HepG2 (cell line): ENCODE measurements at regions not wholly inside any gene's neighbourhood (a gene's known extent, or its start where the extent isn't known, plus 50 kb on each side); places are given as distances from the start of the nearest gene placed in this dataset.

Experiments used
- ATAC-seq: fragments of 200-7000 bp; cut with Tn5 transposase; 3 replicates; pipeline ENCODE4 v1.9.1; 2020; ENCODE audit warnings: mild to moderate bottlenecking, moderate library complexity
- BruUV-seq: library from RNA; stranded (reverse); fragments of 400-500 nt; replicated peaks from 2 replicates; lab custom pipeline; 2021; lab: Mats Ljungman, UMichigan
- CTCF ChIA-PET: fragments of 300-600 bp; formaldehyde crosslinking; extraction: SDS; loops from one replicate; lab custom pipeline; 2021; ENCODE audit warnings: low total read pairs, inconsistent platforms, low intra/inter-chr PET ratio; lab: Yijun Ruan, JAX
- POLR2A ChIA-PET: fragments of 350-600 bp; sonication (Branson Sonifier 250); formaldehyde crosslinking; loops from one replicate; lab custom pipeline; 2020; ENCODE audit warnings: antibody characterized with exemption, inconsistent platforms; lab: Yijun Ruan, JAX
- DNase-seq: peaks from one replicate; pipeline ENCODE4 v3.0.0-alpha.2; 2015; ENCODE audit warnings: low spot score
- FAIRE-seq: peaks from 3 replicates; lab custom pipeline; 2011; peaks lifted over from hg19 to GRCh38; lab: Jason Lieb, UNC
- H2AFZ ChIP-seq: one replicate; pipeline ENCODE4 v1.6.1; 2011; ENCODE audit warnings: low read length, inconsistent platforms
- H3K27ac ChIP-seq: fragments of 300-600 bp; 3 replicates; pipeline ENCODE4 v1.8.0; 2011; ENCODE audit warnings: mixed run types, mild to moderate bottlenecking, mixed read lengths, low read length, inconsistent platforms; ENCODE audit not compliant: insufficient read depth; ENCODE audit errors: extremely low read length
- H3K27me3 ChIP-seq, 2 experiments: fragments of 200-600 bp in 1 of 2; 2 replicates in 1 of 2; 3 replicates in 1 of 2; pipeline versions ENCODE4 v1.6.0 to v1.8.0; 2011; ENCODE audit warnings: low read length in 2 of 2, mild to moderate bottlenecking in 2 of 2, moderate library complexity in 2 of 2, inconsistent platforms in 1 of 2; ENCODE audit not compliant: insufficient read depth in 2 of 2, control insufficient read depth in 1 of 2
- H3K36me3 ChIP-seq, 2 experiments: fragments of 200-600 bp in 1 of 2; replicated peaks in 1 of 2; 2 replicates in 1 of 2; 3 replicates in 1 of 2; pipeline versions ENCODE4 v1.5.1 to v1.8.0; 2011; ENCODE audit warnings: low read length in 2 of 2, inconsistent platforms in 1 of 2; ENCODE audit not compliant: insufficient read depth in 2 of 2, control insufficient read depth in 1 of 2
- H3K4me1 ChIP-seq: 2 replicates; pipeline ENCODE4 v1.5.1; 2012; ENCODE audit warnings: low read length, inconsistent platforms; ENCODE audit not compliant: insufficient read depth
- H3K4me2 ChIP-seq: 2 replicates; pipeline ENCODE4 v1.6.0; 2011; ENCODE audit warnings: low read depth, low read length, inconsistent platforms
- H3K4me3 ChIP-seq, 3 experiments: fragments of 200-600 bp in 1 of 3; sonication (generic), shearing (Covaris generic) in 1 of 3; replicated peaks in 1 of 3; 2 replicates each; pipeline ENCODE4 v1.5.1; 2011 to 2016; ENCODE audit warnings: low read length in 3 of 3, inconsistent platforms in 2 of 3, low read depth in 2 of 3, mild to moderate bottlenecking in 2 of 3, control low read depth in 1 of 3, mixed read lengths in 1 of 3; ENCODE audit not compliant: insufficient read depth in 1 of 3
- H3K79me2 ChIP-seq: one replicate; pipeline ENCODE4 v1.6.1; 2011; ENCODE audit warnings: low read length, inconsistent platforms; ENCODE audit not compliant: insufficient read depth
- H3K9ac ChIP-seq: 2 replicates; pipeline ENCODE4 v1.6.0; 2011; ENCODE audit warnings: mild to moderate bottlenecking, low read depth, low read length, inconsistent platforms; ENCODE audit not compliant: insufficient read depth
- H3K9me3 ChIP-seq: 2 replicates; pipeline ENCODE4 v1.5.1; 2012; ENCODE audit warnings: mild to moderate bottlenecking, low read length
- H4K20me1 ChIP-seq: 2 replicates; pipeline ENCODE4 v1.6.0; 2011; ENCODE audit warnings: inconsistent platforms, mild to moderate bottlenecking, low read length, moderate library complexity; ENCODE audit not compliant: insufficient read depth
- ATF3 ChIP-seq: sonication (generic); formaldehyde crosslinking; IDR thresholded peaks from 2 replicates; pipeline ENCODE4 v1.4.0; 2020; ENCODE audit warnings: missing genetic modification reagents
- HOXA7 ChIP-seq: sonication (generic); formaldehyde crosslinking; IDR thresholded peaks from 2 replicates; pipeline ENCODE4 v1.8.1; 2022; ENCODE audit warnings: mild to moderate bottlenecking, missing genetic modification reagents, moderate library complexity
- SCMH1 ChIP-seq: sonication (generic); formaldehyde crosslinking; IDR thresholded peaks from 2 replicates; pipeline ENCODE4 v1.9.0; 2021; ENCODE audit warnings: missing genetic modification reagents, mild to moderate bottlenecking, borderline replicate concordance
- TEAD3 ChIP-seq: optimal IDR thresholded peaks from 2 replicates; pipeline ENCODE3; 2016; ENCODE audit warnings: borderline replicate concordance
- U2AF1 ChIP-seq: fragments of 200-400 bp; formaldehyde crosslinking; optimal IDR thresholded peaks from 2 replicates; pipeline ENCODE3; 2017; ENCODE audit warnings: mild to moderate bottlenecking, low read depth, low read length
- XBP1 ChIP-seq: sonication (generic); formaldehyde crosslinking; IDR thresholded peaks from 2 replicates; pipeline ENCODE4 v1.5.0; 2020; ENCODE audit warnings: missing genetic modification reagents
- ZBTB1 ChIP-seq: sonication (generic); formaldehyde crosslinking; IDR thresholded peaks from 2 replicates; pipeline ENCODE4 v1.4.0; 2020; ENCODE audit warnings: missing genetic modification reagents, borderline replicate concordance
- ZMAT5 ChIP-seq: sonication (generic); formaldehyde crosslinking; IDR thresholded peaks from 2 replicates; pipeline ENCODE4 v1.5.0; 2020; ENCODE audit warnings: mild to moderate bottlenecking, low read depth, missing genetic modification reagents, borderline replicate concordance
- ZNF235 ChIP-seq: sonication (generic); formaldehyde crosslinking; IDR thresholded peaks from 2 replicates; pipeline ENCODE4 v1.8.1; 2023; ENCODE audit warnings: mild to moderate bottlenecking, missing genetic modification reagents, borderline replicate concordance
- ZNF281 ChIP-seq: sonication (generic); formaldehyde crosslinking; IDR thresholded peaks from 2 replicates; pipeline ENCODE4 v1.4.0; 2020; ENCODE audit warnings: missing genetic modification reagents, borderline replicate concordance
- ZNF337 ChIP-seq: sonication (generic); formaldehyde crosslinking; IDR thresholded peaks from 2 replicates; pipeline ENCODE4 v1.5.1; 2020; ENCODE audit warnings: missing genetic modification reagents, low read depth, mild to moderate bottlenecking, borderline replicate concordance
- ZNF460 ChIP-seq: sonication (generic); formaldehyde crosslinking; IDR thresholded peaks from 2 replicates; pipeline ENCODE4 v1.5.1; 2020; ENCODE audit warnings: missing genetic modification reagents, mild to moderate bottlenecking, borderline replicate concordance
- ZNF720 ChIP-seq: sonication (generic); formaldehyde crosslinking; IDR thresholded peaks from 2 replicates; pipeline ENCODE4 v1.4.0; 2020; ENCODE audit warnings: missing genetic modification reagents
- ZNF788 ChIP-seq: sonication (generic); formaldehyde crosslinking; IDR thresholded peaks from 2 replicates; pipeline ENCODE4 v1.5.0; 2020; ENCODE audit warnings: mild to moderate bottlenecking, missing genetic modification reagents, borderline replicate concordance
- ZSCAN9 ChIP-seq: IDR thresholded peaks from 2 replicates; pipeline ENCODE4 v1.6.1; 2016; ENCODE audit warnings: borderline replicate concordance
- WGBS: methylation state at CpG from one replicate; pipeline ENCODE4 v1.1.6; 2017; ENCODE audit warnings: low lambda C conversion rate; 5-methylcytosine and 5-hydroxymethylcytosine counted together
- in situ Hi-C: cut with HindIII; loops from 2 replicates; pipeline ENCODE4 v1.10.0; 2017; ENCODE audit warnings: low pct_unique_long_range_greater_than_20kb; ENCODE audit not compliant: extremely low pct_ligation_motif_present
- intact Hi-C: fragments of 100-400 bp; cut with micrococcal nuclease; formaldehyde crosslinking; loops from one replicate; pipeline ENCODE4 v1.10.0; 2022; ENCODE audit not compliant: unreplicated experiment
- TF ChIP-seq, protein P1 (sequence below): fragments of 450-650 bp; IDR thresholded peaks from 2 replicates; pipeline ENCODE4 v1.6.1; 2017; ENCODE audit warnings: mild to moderate bottlenecking
- TF ChIP-seq, protein P2 (sequence below): sonication (generic); formaldehyde crosslinking; IDR thresholded peaks from 2 replicates; pipeline ENCODE4 v1.4.0; 2020; ENCODE audit warnings: mild to moderate bottlenecking, missing genetic modification reagents, borderline replicate concordance

DNA sequence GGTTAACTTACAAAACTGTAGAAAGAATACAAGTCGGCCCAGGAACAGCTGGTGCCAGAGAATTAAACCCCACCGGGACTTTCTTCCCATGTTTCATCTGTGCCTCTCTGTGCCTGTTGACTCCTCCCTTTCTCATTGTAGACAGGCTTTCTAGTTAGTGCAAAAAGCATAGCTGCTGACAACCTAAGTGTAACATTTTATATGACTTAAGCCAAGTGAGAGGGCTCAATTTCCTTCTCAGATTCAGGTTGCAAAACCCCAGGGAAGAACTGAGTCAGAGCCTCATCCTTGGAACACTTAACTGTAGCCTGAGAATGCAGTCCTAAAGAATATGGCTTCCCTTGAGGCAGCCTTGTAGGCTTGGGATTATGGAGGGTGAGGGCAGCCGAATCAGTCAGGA is 302.5 kb upstream of the AZI2 start:
- ATAC-seq (no peak), FAIRE-seq (no peak), DNase-seq (no peak)
- CTCF ChIA-PET, result no interaction called here
- no TSS peak for BruUV-seq
- Histone ChIP-seq H4K20me1 (no peaks in the 10 kb centered on the region), H3K4me3 (no peak overlapping the region), H3K27me3 (no peaks in the 10 kb centered on the region), H3K4me2 (no peak overlapping the region), H3K9me3 (no peaks in the 10 kb centered on the region), H2AFZ (no peak overlapping the region), H3K36me3 (no peaks in the 10 kb centered on the region), H3K79me2 (no peaks in the 10 kb centered on the region), H3K27ac (no peak overlapping the region), H3K9ac (no peak overlapping the region), H3K4me1 (peaks cover 5% of the 10 kb centered on the region; the same call in 1 of the 2 replicates)
- POLR2A ChIA-PET, result no interaction called here
- in situ Hi-C loops, result no loop called here
- intact Hi-C loops, result no loop called here
- TF ChIP-seq SCMH1 (CRISPR knock-in tag) (no peak), U2AF1 (no peak), ZNF788 (CRISPR knock-in tag) (no peak), ZNF337 (CRISPR knock-in tag) (no peak), ZBTB1 (CRISPR knock-in tag) (no peak), ZMAT5 (no peak), ZSCAN9 (no peak), ZNF720 (CRISPR knock-in tag) (no peak), ZNF235 (CRISPR knock-in tag) (no peak), ZNF281 (CRISPR knock-in tag) (no peak), ATF3 (no peak), HOXA7 (CRISPR knock-in tag) (no peak), ZNF460 (CRISPR knock-in tag) (no peak), TEAD3 (CRISPR knock-in tag) (no peak), XBP1 (CRISPR knock-in tag) (no peak)
- TF ChIP-seq, protein P1, sequence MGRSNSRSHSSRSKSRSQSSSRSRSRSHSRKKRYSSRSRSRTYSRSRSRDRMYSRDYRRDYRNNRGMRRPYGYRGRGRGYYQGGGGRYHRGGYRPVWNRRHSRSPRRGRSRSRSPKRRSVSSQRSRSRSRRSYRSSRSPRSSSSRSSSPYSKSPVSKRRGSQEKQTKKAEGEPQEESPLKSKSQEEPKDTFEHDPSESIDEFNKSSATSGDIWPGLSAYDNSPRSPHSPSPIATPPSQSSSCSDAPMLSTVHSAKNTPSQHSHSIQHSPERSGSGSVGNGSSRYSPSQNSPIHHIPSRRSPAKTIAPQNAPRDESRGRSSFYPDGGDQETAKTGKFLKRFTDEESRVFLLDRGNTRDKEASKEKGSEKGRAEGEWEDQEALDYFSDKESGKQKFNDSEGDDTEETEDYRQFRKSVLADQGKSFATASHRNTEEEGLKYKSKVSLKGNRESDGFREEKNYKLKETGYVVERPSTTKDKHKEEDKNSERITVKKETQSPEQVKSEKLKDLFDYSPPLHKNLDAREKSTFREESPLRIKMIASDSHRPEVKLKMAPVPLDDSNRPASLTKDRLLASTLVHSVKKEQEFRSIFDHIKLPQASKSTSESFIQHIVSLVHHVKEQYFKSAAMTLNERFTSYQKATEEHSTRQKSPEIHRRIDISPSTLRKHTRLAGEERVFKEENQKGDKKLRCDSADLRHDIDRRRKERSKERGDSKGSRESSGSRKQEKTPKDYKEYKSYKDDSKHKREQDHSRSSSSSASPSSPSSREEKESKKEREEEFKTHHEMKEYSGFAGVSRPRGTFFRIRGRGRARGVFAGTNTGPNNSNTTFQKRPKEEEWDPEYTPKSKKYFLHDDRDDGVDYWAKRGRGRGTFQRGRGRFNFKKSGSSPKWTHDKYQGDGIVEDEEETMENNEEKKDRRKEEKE, result no peak
- TF ChIP-seq, protein P2, sequence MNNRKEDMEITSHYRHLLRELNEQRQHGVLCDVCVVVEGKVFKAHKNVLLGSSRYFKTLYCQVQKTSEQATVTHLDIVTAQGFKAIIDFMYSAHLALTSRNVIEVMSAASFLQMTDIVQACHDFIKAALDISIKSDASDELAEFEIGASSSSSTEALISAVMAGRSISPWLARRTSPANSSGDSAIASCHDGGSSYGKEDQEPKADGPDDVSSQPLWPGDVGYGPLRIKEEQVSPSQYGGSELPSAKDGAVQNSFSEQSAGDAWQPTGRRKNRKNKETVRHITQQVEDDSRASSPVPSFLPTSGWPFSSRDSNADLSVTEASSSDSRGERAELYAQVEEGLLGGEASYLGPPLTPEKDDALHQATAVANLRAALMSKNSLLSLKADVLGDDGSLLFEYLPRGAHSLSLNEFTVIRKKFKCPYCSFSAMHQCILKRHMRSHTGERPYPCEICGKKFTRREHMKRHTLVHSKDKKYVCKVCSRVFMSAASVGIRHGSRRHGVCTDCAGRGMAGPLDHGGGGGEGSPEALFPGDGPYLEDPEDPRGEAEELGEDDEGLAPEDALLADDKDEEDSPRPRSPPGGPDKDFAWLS (CRISPR knock-in tag), result no peak
- WGBS, result 38% methylated on average over 3 of the region's 3 CpGs
